Breast epithelium (tissue), 4 donors: ENCODE measurements at regions not wholly inside any gene's neighbourhood (a gene's known extent, or its start where the extent isn't known, plus 50 kb on each side); places are given as distances from the start of the nearest gene placed in this dataset.

Experiments
- DNase-seq, 2 donors: peaks; one replicate each; pipeline ENCODE4 v3.0.0-alpha.2; 2019; ENCODE audit warnings: low spot score in 2 of 2
- H3K27ac ChIP-seq, 2 donors: fragments of 200-600 bp; sonication (generic) in 1 of 2; one replicate each; pipeline ENCODE4 v1.5.1; 2016 to 2019; ENCODE audit warnings: mild to moderate bottlenecking in 1 of 2
- H3K27me3 ChIP-seq, 2 donors: fragments of 200-600 bp; sonication (generic) in 1 of 2; one replicate each; pipeline versions ENCODE4 v1.5.1 to v1.6.0; 2017 to 2019; ENCODE audit warnings: control low read depth in 1 of 2, mild to moderate bottlenecking in 1 of 2
- H3K36me3 ChIP-seq: fragments of 200-600 bp; one replicate; pipeline ENCODE4 v1.5.1; 2019
- H3K4me1 ChIP-seq, 2 donors: fragments of 200-600 bp; sonication (generic); one replicate each; pipeline ENCODE4 v1.5.1; 2016 to 2019; ENCODE audit warnings: control low read depth in 1 of 2
- H3K4me3 ChIP-seq, 3 donors: fragments of 200-600 bp; sonication (generic); 1 replicate in 2 of 3; 2 replicates in 1 of 3; pipeline ENCODE4 v1.5.1; 2016 to 2019; ENCODE audit warnings: mild to moderate bottlenecking in 3 of 3, moderate library complexity in 2 of 3
- H3K9me3 ChIP-seq, 2 donors: fragments of 200-600 bp; sonication (generic) in 1 of 2; one replicate each; pipeline ENCODE4 v1.5.1; 2016 to 2019; ENCODE audit warnings: control low read depth in 1 of 2
- POLR2A ChIP-seq: fragments of 450-650 bp; IDR thresholded peaks from one replicate; pipeline ENCODE4 v1.6.1; 2016; ENCODE audit warnings: antibody characterized with exemption, mild to moderate bottlenecking, moderate library complexity
- POLR2AphosphoS5 ChIP-seq, 3 donors: sonication (generic); formaldehyde crosslinking; IDR thresholded peaks; one replicate each; pipeline ENCODE4 v1.6.1; 2017; ENCODE audit warnings: antibody characterized with exemption in 3 of 3
- intact Hi-C: fragments of 100-400 bp; cut with DNase I; formaldehyde crosslinking; loops from one replicate; pipeline ENCODE4 v1.15.1; 2023; ENCODE audit warnings: low total_unique reads
- TF ChIP-seq, protein P1 (sequence below), 3 donors: fragments of 450-650 bp; IDR thresholded peaks; one replicate each; pipeline ENCODE4 v1.5.1; 2016 to 2017; ENCODE audit warnings: antibody characterized with exemption in 3 of 3, mild to moderate bottlenecking in 3 of 3, moderate library complexity in 3 of 3

DNA sequence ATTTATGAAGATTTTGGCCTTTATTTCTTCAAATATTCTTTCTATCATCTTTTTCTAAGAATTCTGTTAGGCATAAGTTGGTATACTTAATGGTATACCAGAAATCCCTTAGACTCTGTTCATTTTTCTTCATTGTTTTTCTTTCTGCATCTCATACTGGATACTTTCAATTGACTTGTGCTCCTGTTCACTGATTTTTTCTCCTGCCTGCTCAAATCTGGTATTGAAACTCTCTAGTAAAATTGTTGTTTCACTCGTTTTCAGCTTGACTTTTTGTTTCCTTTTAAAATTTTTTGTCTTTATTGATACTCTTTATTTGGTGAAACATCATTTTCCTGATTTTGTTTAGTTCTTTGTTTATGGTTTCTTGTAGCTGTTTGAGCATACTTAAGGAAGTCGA is 243.2 kb downstream of the TRIB2 start:
- no peak for DNase-seq
- Histone ChIP-seq H3K4me3 (no peak overlapping the region), H3K27ac (no peak overlapping the region), H3K36me3 (no peaks in the 10 kb centered on the region), H3K27me3 (no peaks in the 10 kb centered on the region), H3K4me1 (no peaks in the 10 kb centered on the region), H3K9me3 (no peaks in the 10 kb centered on the region)
- intact Hi-C loops = no loop called here
- TF ChIP-seq, protein P1, sequence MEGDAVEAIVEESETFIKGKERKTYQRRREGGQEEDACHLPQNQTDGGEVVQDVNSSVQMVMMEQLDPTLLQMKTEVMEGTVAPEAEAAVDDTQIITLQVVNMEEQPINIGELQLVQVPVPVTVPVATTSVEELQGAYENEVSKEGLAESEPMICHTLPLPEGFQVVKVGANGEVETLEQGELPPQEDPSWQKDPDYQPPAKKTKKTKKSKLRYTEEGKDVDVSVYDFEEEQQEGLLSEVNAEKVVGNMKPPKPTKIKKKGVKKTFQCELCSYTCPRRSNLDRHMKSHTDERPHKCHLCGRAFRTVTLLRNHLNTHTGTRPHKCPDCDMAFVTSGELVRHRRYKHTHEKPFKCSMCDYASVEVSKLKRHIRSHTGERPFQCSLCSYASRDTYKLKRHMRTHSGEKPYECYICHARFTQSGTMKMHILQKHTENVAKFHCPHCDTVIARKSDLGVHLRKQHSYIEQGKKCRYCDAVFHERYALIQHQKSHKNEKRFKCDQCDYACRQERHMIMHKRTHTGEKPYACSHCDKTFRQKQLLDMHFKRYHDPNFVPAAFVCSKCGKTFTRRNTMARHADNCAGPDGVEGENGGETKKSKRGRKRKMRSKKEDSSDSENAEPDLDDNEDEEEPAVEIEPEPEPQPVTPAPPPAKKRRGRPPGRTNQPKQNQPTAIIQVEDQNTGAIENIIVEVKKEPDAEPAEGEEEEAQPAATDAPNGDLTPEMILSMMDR (IDR thresholded peaks at IDR 0.05) = no peak
- TF ChIP-seq POLR2A (no peak), POLR2AphosphoS5 (IDR thresholded peaks at IDR 0.05) (no peak)

DNA sequence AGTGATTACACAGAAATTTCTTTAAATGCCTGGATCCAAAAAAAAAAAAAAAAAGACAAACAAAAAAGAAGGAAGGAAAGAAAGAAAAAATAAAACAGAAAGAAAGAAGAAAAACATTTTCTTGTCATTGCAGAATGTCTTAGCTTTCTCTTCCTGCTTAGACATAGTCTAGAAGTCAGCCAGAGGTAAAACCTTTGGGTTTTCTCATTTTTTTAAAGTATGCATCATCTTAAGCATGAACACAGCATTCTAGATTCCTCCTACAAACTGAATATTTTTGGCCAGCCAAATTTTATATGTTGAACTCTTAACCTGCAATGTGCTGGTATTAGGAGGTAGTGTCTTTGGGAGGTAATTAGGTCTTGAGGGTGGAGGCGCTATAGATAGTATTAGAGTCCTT is 243.9 kb downstream of the TRIB2 start:
- no peak for DNase-seq
- no peaks in the 10 kb centered on the region for H3K36me3 ChIP-seq
- H3K9me3 ChIP-seq = no peaks in the 10 kb centered on the region

DNA sequence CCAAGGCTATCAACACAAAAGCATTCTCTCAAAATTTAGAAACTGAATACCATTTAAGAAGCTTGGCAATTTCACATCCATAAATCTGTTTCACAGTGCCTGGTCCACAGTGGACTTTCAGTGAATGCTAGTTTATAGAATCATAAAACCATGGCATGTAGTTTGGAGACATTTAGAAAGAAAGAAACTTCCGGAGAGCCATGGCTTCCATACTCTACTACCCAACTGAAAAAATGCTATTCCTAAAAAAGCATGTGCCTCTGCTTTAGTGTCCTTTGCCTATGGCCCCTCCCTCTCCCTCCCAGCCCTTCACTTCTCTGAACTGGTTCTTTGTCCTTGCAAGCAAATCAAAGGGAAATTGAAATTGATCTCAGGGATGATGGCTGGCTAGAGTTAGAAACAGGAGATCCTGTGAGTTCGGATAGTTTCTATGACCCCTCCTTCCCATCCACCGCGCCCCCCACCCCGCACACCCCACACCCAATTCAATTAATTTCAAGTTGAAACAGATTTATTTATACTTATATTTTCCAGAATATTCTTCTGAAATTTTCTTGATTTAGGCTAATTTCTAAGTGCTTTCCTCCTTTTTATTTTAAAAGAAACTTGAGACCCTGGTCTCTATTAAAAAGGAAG is 248.3 kb downstream of the TRIB2 start:
- H3K27ac ChIP-seq = no peak overlapping the region
- no peak for DNase-seq
- H3K4me3 ChIP-seq = no peak overlapping the region
- intact Hi-C loops = no loop called here
- H3K36me3 ChIP-seq = no peaks in the 10 kb centered on the region
- H3K9me3 ChIP-seq = no peaks in the 10 kb centered on the region
- TF ChIP-seq POLR2A (no peak), POLR2AphosphoS5 (IDR thresholded peaks at IDR 0.05) (no peak)
- TF ChIP-seq, protein P1 (IDR thresholded peaks at IDR 0.05) = no peak
- H3K4me1 ChIP-seq = peaks cover 0 to 4% of the 10 kb centered on the region in 2 donors
- no peaks in the 10 kb centered on the region for H3K27me3 ChIP-seq

More for the DNA sequence above, 243.9 kb downstream of the TRIB2 start:
- no peak for TF ChIP-seq POLR2A
- TF ChIP-seq, protein P1 (IDR thresholded peaks at IDR 0.05) = no peak
- no peak for TF ChIP-seq POLR2AphosphoS5 (IDR thresholded peaks at IDR 0.05)
- H3K4me3 ChIP-seq = no peak overlapping the region
- no peaks in the 10 kb centered on the region for H3K27me3 ChIP-seq
- intact Hi-C loops = no loop called here
- H3K4me1 ChIP-seq = no peaks in the 10 kb centered on the region
- H3K27ac ChIP-seq = no peak overlapping the region

DNA sequence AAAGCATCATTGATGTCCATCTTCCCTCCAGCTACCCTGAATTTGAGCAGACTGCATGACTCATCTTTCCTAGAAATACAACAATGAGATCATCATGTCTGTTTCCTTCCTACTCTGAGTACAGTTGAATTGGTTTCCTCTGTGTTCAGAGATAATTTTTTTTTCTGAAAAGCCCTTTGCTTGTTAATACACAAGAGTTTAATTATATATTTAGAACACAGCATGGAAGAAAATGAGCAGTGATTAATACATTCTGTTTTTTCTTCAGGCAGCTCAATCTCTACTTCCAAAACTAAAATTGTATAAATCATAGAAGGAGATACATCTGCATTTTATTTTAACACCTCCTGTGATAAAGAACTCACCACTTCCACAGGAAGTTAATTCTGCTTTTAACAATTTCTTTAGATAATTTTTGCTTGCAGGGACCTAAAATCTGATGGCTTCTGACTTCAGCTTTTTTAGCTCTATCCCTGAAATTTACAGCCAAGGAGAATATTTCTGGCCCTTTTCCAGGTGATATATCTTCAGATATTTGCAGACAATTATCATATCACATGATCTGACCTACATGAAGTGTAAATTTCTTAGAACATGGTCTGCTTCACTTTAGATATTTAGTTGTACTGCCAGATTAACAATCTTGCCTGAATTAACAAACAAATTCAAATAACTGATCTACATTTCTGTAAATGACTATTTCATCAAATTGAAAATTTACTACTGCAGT is 249.0 kb downstream of the TRIB2 start:
- no peak overlapping the region for H3K27ac ChIP-seq
- no peaks in the 10 kb centered on the region for H3K36me3 ChIP-seq
- peaks cover 0 to 4% of the 10 kb centered on the region in 2 donors for H3K4me1 ChIP-seq
- intact Hi-C loops = no loop called here
- H3K27me3 ChIP-seq = no peaks in the 10 kb centered on the region
- no peak for DNase-seq
- TF ChIP-seq, protein P1 (IDR thresholded peaks at IDR 0.05) = no peak
- TF ChIP-seq POLR2AphosphoS5 (IDR thresholded peaks at IDR 0.05) = no peak
- no peak for TF ChIP-seq POLR2A
- H3K9me3 ChIP-seq = no peaks in the 10 kb centered on the region
- H3K4me3 ChIP-seq = no peak overlapping the region

DNA sequence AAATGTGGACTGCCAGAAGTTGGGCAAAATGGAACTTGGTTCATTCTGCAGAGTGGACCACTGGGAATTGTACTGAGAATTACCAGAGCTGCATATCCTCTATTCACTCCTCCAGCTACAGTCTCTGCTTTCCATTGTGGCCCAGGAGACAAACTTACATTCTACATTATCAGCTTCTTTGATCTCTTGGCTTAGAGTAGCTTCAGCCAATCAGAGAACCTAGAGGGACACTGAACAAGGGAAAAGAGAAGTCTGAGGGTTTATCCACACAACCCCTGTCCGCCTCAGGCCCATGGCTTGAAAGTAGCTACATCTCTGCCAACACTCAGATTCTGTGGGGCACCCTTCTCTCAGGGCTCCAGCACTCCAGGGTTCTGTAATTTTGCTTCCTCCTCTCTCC is 251.1 kb downstream of the TRIB2 start:
- H3K27me3 ChIP-seq = no peaks in the 10 kb centered on the region
- no peaks in the 10 kb centered on the region for H3K9me3 ChIP-seq
- no peaks in the 10 kb centered on the region for H3K36me3 ChIP-seq
- TF ChIP-seq POLR2A (no peak), POLR2AphosphoS5 (IDR thresholded peaks at IDR 0.05) (no peak)
- TF ChIP-seq, protein P1 (IDR thresholded peaks at IDR 0.05) = no peak
- intact Hi-C loops = no loop called here
- H3K4me3 ChIP-seq = no peak overlapping the region
- DNase-seq = no peak
- H3K27ac ChIP-seq = no peak overlapping the region
- peaks cover 0 to 4% of the 10 kb centered on the region in 2 donors for H3K4me1 ChIP-seq
